ENCODE measurements at regions not wholly inside any gene's neighbourhood (a gene's known extent, or its start where the extent isn't known, plus 50 kb on each side); places are given as distances from the start of the nearest gene placed in this dataset.

- Histone ChIP-seq H3K27me3 (ENCODE audit: insufficient read depth, low read depth, severe bottlenecking) (no peaks in the 10 kb centered on the region), H3K9me3 (ENCODE audit: severe bottlenecking) (no peaks in the 10 kb centered on the region), H3K4me3 (ENCODE audit: low read depth, low read length) (no peak overlapping the region), H3K36me3 (no peaks in the 10 kb centered on the region), H3K27ac (no peak overlapping the region)
- no peak for DNase-seq
- TF ChIP-seq, protein P1, sequence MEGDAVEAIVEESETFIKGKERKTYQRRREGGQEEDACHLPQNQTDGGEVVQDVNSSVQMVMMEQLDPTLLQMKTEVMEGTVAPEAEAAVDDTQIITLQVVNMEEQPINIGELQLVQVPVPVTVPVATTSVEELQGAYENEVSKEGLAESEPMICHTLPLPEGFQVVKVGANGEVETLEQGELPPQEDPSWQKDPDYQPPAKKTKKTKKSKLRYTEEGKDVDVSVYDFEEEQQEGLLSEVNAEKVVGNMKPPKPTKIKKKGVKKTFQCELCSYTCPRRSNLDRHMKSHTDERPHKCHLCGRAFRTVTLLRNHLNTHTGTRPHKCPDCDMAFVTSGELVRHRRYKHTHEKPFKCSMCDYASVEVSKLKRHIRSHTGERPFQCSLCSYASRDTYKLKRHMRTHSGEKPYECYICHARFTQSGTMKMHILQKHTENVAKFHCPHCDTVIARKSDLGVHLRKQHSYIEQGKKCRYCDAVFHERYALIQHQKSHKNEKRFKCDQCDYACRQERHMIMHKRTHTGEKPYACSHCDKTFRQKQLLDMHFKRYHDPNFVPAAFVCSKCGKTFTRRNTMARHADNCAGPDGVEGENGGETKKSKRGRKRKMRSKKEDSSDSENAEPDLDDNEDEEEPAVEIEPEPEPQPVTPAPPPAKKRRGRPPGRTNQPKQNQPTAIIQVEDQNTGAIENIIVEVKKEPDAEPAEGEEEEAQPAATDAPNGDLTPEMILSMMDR (IDR thresholded peaks at IDR 0.05; ENCODE audit: low read depth, low read length), result no peak
Observed at GRCh38 chr3:65026151-65026550, 338.4 kb upstream of the ADAMTS9 start.

- TF ChIP-seq, protein P1 (IDR thresholded peaks at IDR 0.05; ENCODE audit: low read depth, low read length), result peak; percentile 44
- Histone ChIP-seq H3K27me3 (ENCODE audit: insufficient read depth, low read depth, severe bottlenecking) (no peaks in the 10 kb centered on the region), H3K4me3 (ENCODE audit: low read depth, low read length) (no peak overlapping the region), H3K9me3 (ENCODE audit: severe bottlenecking) (no peaks in the 10 kb centered on the region), H3K27ac (no peak overlapping the region), H3K36me3 (no peaks in the 10 kb centered on the region)
- no peak for DNase-seq
Observed at GRCh38 chr3:65024148-65024547, 336.3 kb upstream of the ADAMTS9 start.

GRCh38 chr3:65020281-65021160, 332.7 kb upstream of the ADAMTS9 start:
- TF ChIP-seq, protein P1 (IDR thresholded peaks at IDR 0.05; ENCODE audit: low read depth, low read length), result no peak
- Histone ChIP-seq H3K36me3 (no peaks in the 10 kb centered on the region), H3K4me3 (ENCODE audit: low read depth, low read length) (no peak overlapping the region), H3K27me3 (ENCODE audit: insufficient read depth, low read depth, severe bottlenecking) (no peaks in the 10 kb centered on the region), H3K27ac (no peak overlapping the region), H3K9me3 (ENCODE audit: severe bottlenecking) (no peaks in the 10 kb centered on the region)
- DNase-seq, result no peak

DNA sequence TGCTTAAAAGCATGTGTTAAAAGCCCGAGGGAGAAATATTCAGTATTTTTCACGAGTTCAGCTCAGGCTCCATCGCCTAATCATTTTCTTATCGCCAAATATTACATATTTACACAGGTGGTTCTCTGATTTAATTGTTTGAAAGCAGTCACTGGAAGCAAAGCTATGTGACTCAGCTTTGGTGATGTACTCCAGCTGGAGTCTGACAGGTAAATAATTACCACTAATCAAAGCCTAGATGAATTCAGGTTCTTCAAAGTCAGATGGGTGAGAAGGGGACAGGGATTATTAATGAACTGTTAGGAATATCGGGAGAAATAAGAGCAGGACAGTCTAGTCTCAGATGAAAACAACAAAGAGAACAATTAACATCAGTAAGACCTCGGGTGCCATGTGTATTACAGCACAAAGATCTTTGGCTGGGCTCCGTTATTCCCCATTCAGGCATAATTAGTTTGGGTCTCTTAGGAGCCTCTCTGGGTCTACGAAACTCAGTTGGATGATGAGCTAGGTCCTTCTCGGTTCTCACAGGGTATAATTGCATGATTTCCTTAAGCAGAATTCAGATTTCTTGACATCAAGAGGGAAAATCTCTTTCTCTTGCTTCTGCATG, 331.7 kb upstream of the ADAMTS9 start:
- no peak for DNase-seq
- TF ChIP-seq, protein P1 (IDR thresholded peaks at IDR 0.05; ENCODE audit: low read depth, low read length), result no peak
- H3K4me3 ChIP-seq (ENCODE audit: low read depth, low read length), result no peak overlapping the region
- no peak overlapping the region for H3K27ac ChIP-seq
- no peaks in the 10 kb centered on the region for H3K36me3 ChIP-seq
- no peaks in the 10 kb centered on the region for H3K27me3 ChIP-seq (ENCODE audit: insufficient read depth, low read depth, severe bottlenecking)
- H3K9me3 ChIP-seq (ENCODE audit: severe bottlenecking), result no peaks in the 10 kb centered on the region

DNA sequence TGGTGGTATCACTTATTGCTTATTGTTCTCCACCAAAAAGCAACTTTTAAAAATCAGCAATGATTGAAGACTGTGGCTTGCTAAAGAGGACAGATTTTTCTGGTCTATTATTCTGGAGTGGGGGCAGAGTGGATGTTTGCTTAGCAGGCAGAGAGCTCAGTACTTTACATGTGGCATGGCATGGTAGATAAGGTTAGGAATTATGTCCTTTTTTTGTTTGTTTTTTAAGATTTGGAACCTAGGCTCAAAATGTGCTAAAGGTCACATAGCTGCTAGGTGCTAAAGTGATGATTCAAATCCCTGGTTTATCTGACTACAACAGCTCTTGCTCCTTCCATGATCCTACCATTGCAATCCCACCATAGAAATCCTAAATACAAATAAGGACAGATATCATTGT, 331.0 kb upstream of the ADAMTS9 start:
- no peaks in the 10 kb centered on the region for H3K27me3 ChIP-seq (ENCODE audit: insufficient read depth, low read depth, severe bottlenecking)
- H3K4me3 ChIP-seq (ENCODE audit: low read depth, low read length), result no peak overlapping the region
- DNase-seq, result no peak
- no peaks in the 10 kb centered on the region for H3K36me3 ChIP-seq
- TF ChIP-seq, protein P1 (IDR thresholded peaks at IDR 0.05; ENCODE audit: low read depth, low read length), result no peak
- no peak overlapping the region for H3K27ac ChIP-seq
- no peaks in the 10 kb centered on the region for H3K9me3 ChIP-seq (ENCODE audit: severe bottlenecking)

Measured in WERI-Rb-1 (cell line).